T-helper 2 cell treated with Interferon-gamma antibody and Interleukin-4, amounts not matched to agents 5 μg/mL and 100 μg/mL, for 36 hours (primary cell): ENCODE measurements at regions not wholly inside any gene's neighbourhood (a gene's known extent, or its start where the extent isn't known, plus 50 kb on each side); places are given as distances from the start of the nearest gene placed in this dataset.
"Not testable (repeated sequence)": the region's sequence is repeated elsewhere in the genome, so short reads cannot be mapped to it uniquely, and the experiment has no call there.

Experiments used
- DNase-seq: peaks from one replicate; pipeline ENCODE4 v3.0.0; 2021; ENCODE audit warnings: low spot score
- H3K27ac Mint-ChIP-seq: one replicate; pipeline ENCODE4 v1.8.0; 2021; ENCODE audit warnings: mild to moderate bottlenecking, mixed read lengths
- H3K27me3 Mint-ChIP-seq: one replicate; pipeline ENCODE4 v1.8.0; 2021; ENCODE audit warnings: low read depth, mixed read lengths
- H3K36me3 Mint-ChIP-seq: one replicate; pipeline ENCODE4 v1.8.0; 2021; ENCODE audit warnings: low read depth, mixed read lengths
- H3K4me1 Mint-ChIP-seq: one replicate; pipeline ENCODE4 v1.8.0; 2021; ENCODE audit warnings: low read depth, mixed read lengths
- H3K4me3 Mint-ChIP-seq: one replicate; pipeline ENCODE4 v1.8.0; 2022; ENCODE audit warnings: mild to moderate bottlenecking, moderate library complexity, mixed read lengths
- H3K9me3 Mint-ChIP-seq: one replicate; pipeline ENCODE4 v1.8.0; 2021; ENCODE audit warnings: mixed read lengths

DNA sequence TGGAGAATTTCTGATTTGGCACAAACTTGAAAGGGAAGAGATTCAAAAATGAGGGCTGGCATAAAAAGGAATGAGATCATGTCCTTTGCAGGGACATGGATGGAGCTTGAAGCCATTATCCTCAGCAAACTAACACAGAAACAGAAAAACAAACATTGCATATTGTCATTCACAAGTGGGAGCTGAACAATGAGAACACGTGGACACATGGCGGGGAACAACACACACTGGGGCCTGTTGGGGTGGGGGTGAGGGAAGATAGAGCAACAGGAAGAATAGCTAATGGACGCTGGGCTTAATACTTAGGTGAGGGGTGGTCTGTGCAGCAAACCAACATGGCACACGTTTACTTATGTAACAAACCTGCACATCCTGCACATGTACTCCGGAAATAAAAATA is 315.8 kb downstream of the NOVA1 start:
- H3K27ac Mint-ChIP-seq, H3K36me3 Mint-ChIP-seq, DNase-seq, H3K4me3 Mint-ChIP-seq, H3K27me3 Mint-ChIP-seq, H3K4me1 Mint-ChIP-seq: not testable (repeated sequence)
- peaks cover 30% of the 10 kb centered on the region for H3K9me3 Mint-ChIP-seq

- Mint-ChIP-seq H3K4me1 (no peaks in the 10 kb centered on the region), H3K9me3 (peaks cover 32% of the 10 kb centered on the region), H3K36me3 (no peaks in the 10 kb centered on the region), H3K4me3 (no peak overlapping the region), H3K27me3 (no peaks in the 10 kb centered on the region), H3K27ac (no peak overlapping the region)
- no peak for DNase-seq
Observed at GRCh38 chr14:26281280-26281998, 316.4 kb downstream of the NOVA1 start.

- no peak for DNase-seq
- H3K9me3 Mint-ChIP-seq: peaks cover 39% of the 10 kb centered on the region
- H3K36me3 Mint-ChIP-seq: no peaks in the 10 kb centered on the region
- no peaks in the 10 kb centered on the region for H3K27me3 Mint-ChIP-seq
- no peak overlapping the region for H3K27ac Mint-ChIP-seq
- no peak overlapping the region for H3K4me3 Mint-ChIP-seq
- H3K4me1 Mint-ChIP-seq: no peaks in the 10 kb centered on the region
Observed at GRCh38 chr14:26276757-26277156, 321.1 kb downstream of the NOVA1 start.

GRCh38 chr14:26265170-26265685 is 332.6 kb downstream of the NOVA1 start:
- Mint-ChIP-seq H3K27ac (no peak overlapping the region), H3K27me3 (no peaks in the 10 kb centered on the region), H3K9me3 (peaks cover 46% of the 10 kb centered on the region), H3K4me1 (no peaks in the 10 kb centered on the region), H3K36me3 (no peaks in the 10 kb centered on the region), H3K4me3 (no peak overlapping the region)
- DNase-seq: no peak

GRCh38 chr14:26261368-26262122 is 336.3 kb downstream of the NOVA1 start:
- H3K27me3 Mint-ChIP-seq: no peaks in the 10 kb centered on the region
- no peaks in the 10 kb centered on the region for H3K36me3 Mint-ChIP-seq
- no peak for DNase-seq
- no peaks in the 10 kb centered on the region for H3K4me1 Mint-ChIP-seq
- no peak overlapping the region for H3K27ac Mint-ChIP-seq
- no peak overlapping the region for H3K4me3 Mint-ChIP-seq
- peaks cover 42% of the 10 kb centered on the region for H3K9me3 Mint-ChIP-seq

- no peak for DNase-seq
- no peak overlapping the region for H3K4me3 Mint-ChIP-seq
- no peaks in the 10 kb centered on the region for H3K36me3 Mint-ChIP-seq
- no peaks in the 10 kb centered on the region for H3K4me1 Mint-ChIP-seq
- H3K27ac Mint-ChIP-seq: no peak overlapping the region
- H3K27me3 Mint-ChIP-seq: no peaks in the 10 kb centered on the region
- peaks cover 42% of the 10 kb centered on the region for H3K9me3 Mint-ChIP-seq
Observed at GRCh38 chr14:26255213-26255612, 342.6 kb downstream of the NOVA1 start.

GRCh38 chr14:26252176-26252575 is 345.7 kb downstream of the NOVA1 start:
- no peak overlapping the region for H3K27ac Mint-ChIP-seq
- H3K4me1 Mint-ChIP-seq: no peaks in the 10 kb centered on the region
- no peaks in the 10 kb centered on the region for H3K27me3 Mint-ChIP-seq

DNA sequence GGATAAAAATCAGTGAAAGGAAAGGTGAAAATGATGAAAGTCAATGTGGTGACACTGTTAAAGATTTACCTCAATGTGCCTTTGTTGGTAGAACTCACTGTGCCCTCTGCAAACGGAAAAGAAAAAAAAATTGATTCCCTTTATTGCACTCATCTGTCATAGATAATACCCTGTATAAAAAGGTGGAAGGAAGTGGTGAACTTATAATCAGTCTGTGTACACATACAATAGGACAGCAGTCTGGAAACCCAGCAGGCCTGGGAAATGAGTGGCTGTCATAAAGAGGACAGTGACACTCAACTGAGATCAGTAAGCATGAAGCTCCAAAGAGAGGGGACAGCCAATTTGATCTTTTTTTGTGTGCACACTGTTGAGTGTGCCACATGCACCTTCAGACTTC is 364.7 kb downstream of the NOVA1 start:
- H3K4me3 Mint-ChIP-seq: no peak overlapping the region
- no peaks in the 10 kb centered on the region for H3K27me3 Mint-ChIP-seq
- no peak overlapping the region for H3K27ac Mint-ChIP-seq
- peaks cover 10% of the 10 kb centered on the region for H3K9me3 Mint-ChIP-seq
- no peaks in the 10 kb centered on the region for H3K4me1 Mint-ChIP-seq
- DNase-seq: no peak
- H3K36me3 Mint-ChIP-seq: no peaks in the 10 kb centered on the region

More at GRCh38 chr14:26252176-26252575, 345.7 kb downstream of the NOVA1 start:
- Mint-ChIP-seq H3K4me3 (no peak overlapping the region), H3K9me3 (peaks cover 45% of the 10 kb centered on the region), H3K36me3 (no peaks in the 10 kb centered on the region)
- no peak for DNase-seq

GRCh38 chr14:26218861-26219260 is 379.0 kb downstream of the NOVA1 start:
- H3K4me1 Mint-ChIP-seq: no peaks in the 10 kb centered on the region
- H3K4me3 Mint-ChIP-seq: no peak overlapping the region
- DNase-seq: no peak
- no peak overlapping the region for H3K27ac Mint-ChIP-seq
- H3K36me3 Mint-ChIP-seq: no peaks in the 10 kb centered on the region
- H3K9me3 Mint-ChIP-seq: peaks cover 37% of the 10 kb centered on the region
- H3K27me3 Mint-ChIP-seq: no peaks in the 10 kb centered on the region

DNA sequence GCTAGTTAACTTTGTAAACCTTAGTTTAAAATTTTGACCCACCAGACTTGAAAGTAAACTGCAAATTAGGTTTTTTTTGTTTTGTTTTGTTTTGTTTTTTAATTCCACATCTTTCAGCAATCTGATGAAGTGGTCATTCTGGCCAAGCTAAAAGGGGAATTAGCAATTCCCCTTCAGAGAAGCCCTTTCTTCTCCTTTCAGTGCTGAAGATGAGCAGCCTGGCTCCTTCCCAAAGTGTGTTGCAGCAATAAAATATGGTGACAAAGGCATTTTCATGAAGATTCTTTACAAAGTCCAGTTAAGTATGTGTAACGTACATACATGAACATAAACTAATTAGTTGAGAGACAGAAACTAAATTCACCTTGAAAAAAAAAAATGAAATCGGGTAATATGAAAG is 380.1 kb downstream of the NOVA1 start:
- Mint-ChIP-seq H3K9me3 (peaks cover 39% of the 10 kb centered on the region), H3K36me3 (no peaks in the 10 kb centered on the region), H3K4me1 (no peaks in the 10 kb centered on the region), H3K4me3 (no peak overlapping the region), H3K27ac (no peak overlapping the region), H3K27me3 (no peaks in the 10 kb centered on the region)
- no peak for DNase-seq

GRCh38 chr14:26216786-26217185 is 381.0 kb downstream of the NOVA1 start:
- Mint-ChIP-seq H3K27me3 (no peaks in the 10 kb centered on the region), H3K4me3 (no peak overlapping the region), H3K4me1 (no peaks in the 10 kb centered on the region), H3K27ac (no peak overlapping the region), H3K9me3 (peaks cover 36% of the 10 kb centered on the region), H3K36me3 (no peaks in the 10 kb centered on the region)
- no peak for DNase-seq

DNA sequence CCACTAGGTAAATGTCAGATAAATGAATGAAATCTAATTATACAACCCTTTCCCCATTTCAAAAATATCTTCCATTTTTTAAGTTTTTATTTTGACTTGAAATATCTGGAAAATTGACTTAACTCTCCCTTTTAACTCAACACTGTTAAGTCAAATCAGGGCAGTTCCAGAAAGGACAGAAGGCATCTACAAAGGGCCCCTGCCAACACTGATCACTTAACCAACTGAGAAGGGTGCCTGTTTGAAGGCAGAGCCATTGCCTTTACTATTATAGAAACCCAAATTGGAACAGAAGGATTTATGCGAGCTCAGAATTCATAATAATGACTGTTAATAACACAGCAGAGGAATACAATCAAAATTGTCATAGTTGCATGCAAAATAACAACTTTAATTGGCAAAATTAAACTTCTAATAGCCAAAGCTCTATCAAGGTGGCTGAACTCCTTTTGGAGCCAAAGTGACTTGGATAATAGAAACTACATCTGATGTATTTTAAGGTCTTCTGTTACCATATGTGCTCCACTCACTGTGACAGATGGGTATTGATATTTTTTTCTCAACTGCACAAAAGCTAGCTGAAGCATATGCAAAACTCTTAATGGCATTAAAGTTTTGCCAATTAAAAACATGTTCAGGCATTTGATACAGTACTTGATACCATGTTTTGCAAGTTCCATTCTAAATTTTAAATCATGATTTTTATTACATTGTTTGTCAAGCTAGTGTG is 383.8 kb downstream of the NOVA1 start:
- Mint-ChIP-seq H3K27ac (no peak overlapping the region), H3K9me3 (peaks cover 19% of the 10 kb centered on the region), H3K27me3 (no peaks in the 10 kb centered on the region), H3K36me3 (no peaks in the 10 kb centered on the region), H3K4me3 (no peak overlapping the region), H3K4me1 (no peaks in the 10 kb centered on the region)
- no peak for DNase-seq

DNA sequence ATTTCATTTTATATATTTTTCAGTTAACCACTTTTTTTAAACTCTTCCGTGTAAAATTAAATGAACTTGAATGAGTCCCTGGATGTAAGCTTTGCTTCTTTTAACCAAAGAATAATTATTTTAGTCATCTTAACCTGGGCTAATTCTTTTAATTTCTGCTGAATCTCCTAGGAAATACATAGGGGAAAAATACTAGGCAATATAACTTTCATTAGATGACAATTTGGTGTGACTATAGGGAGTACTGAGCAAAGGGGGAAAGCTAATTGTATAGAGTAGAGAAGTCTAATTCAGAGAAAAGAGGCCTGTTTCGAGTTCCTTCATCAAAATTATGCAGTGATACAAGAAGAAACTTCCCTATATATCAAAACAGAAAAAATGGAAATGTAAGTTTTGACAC is 388.1 kb downstream of the NOVA1 start:
- H3K9me3 Mint-ChIP-seq: peaks cover 10% of the 10 kb centered on the region

GRCh38 chr14:26206640-26207039 is 391.2 kb downstream of the NOVA1 start:
- H3K4me1 Mint-ChIP-seq: no peaks in the 10 kb centered on the region
- H3K36me3 Mint-ChIP-seq: no peaks in the 10 kb centered on the region
- H3K9me3 Mint-ChIP-seq: peaks cover 9% of the 10 kb centered on the region
- no peak overlapping the region for H3K4me3 Mint-ChIP-seq
- peaks cover 2% of the 10 kb centered on the region for H3K27me3 Mint-ChIP-seq
- DNase-seq: no peak
- no peak overlapping the region for H3K27ac Mint-ChIP-seq

More for the DNA sequence above, 388.1 kb downstream of the NOVA1 start:
- H3K27ac Mint-ChIP-seq: no peak overlapping the region
- no peak overlapping the region for H3K4me3 Mint-ChIP-seq
- H3K36me3 Mint-ChIP-seq: no peaks in the 10 kb centered on the region
- no peaks in the 10 kb centered on the region for H3K4me1 Mint-ChIP-seq
- H3K27me3 Mint-ChIP-seq: peaks cover under 1% of the 10 kb centered on the region
- no peak for DNase-seq
